ENCODE measurements at regions not wholly inside any gene's neighbourhood (a gene's known extent, or its start where the extent isn't known, plus 50 kb on each side); places are given as distances from the start of the nearest gene placed in this dataset.

GRCh38 chr12:84554199-84554723, 358.3 kb downstream of the SLC6A15 start:
- TF ChIP-seq CSRNP3 (CRISPR knock-in tag; IDR thresholded peaks at IDR 0.05) (no peak), ISL1 (CRISPR knock-in tag; IDR thresholded peaks at IDR 0.05) (no peak), PPARA (CRISPR knock-in tag; IDR thresholded peaks at IDR 0.05; ENCODE audit: borderline replicate concordance) (no peak), ZNF70 (CRISPR knock-in tag; IDR thresholded peaks at IDR 0.05) (no peak), PATZ1 (CRISPR knock-in tag; IDR thresholded peaks at IDR 0.05; ENCODE audit: borderline replicate concordance) (no peak), RARB (CRISPR knock-in tag; IDR thresholded peaks at IDR 0.05) (no peak), POU6F1 (CRISPR knock-in tag; IDR thresholded peaks at IDR 0.05; ENCODE audit: borderline replicate concordance, low read depth) (no peak), ZFP30 (CRISPR knock-in tag; IDR thresholded peaks at IDR 0.05) (no peak), ZFP3 (CRISPR knock-in tag; IDR thresholded peaks at IDR 0.05) (no peak), ZC3H10 (CRISPR knock-in tag; IDR thresholded peaks at IDR 0.05) (no peak), CSDC2 (CRISPR knock-in tag; IDR thresholded peaks at IDR 0.05) (no peak), OSR1 (CRISPR knock-in tag; IDR thresholded peaks at IDR 0.05) (no peak)

Measured in SK-N-SH treated with all-trans-retinoic acid at 6 μM for 48 hours (cell line).